ENCODE measurements at regions not wholly inside any gene's neighbourhood (a gene's known extent, or its start where the extent isn't known, plus 50 kb on each side); places are given as distances from the start of the nearest gene placed in this dataset.
"Not testable (repeated sequence)": the region's sequence is repeated elsewhere in the genome, so short reads cannot be mapped to it uniquely, and the experiment has no call there.

GRCh38 chr4:13711233-13711785 lies 83.8 kb upstream of the BOD1L1 start:
- Mint-ChIP-seq H3K4me3 (no peak overlapping the region), H3K9me3 (no peaks in the 10 kb centered on the region), H3K36me3 (ENCODE audit: low read depth) (no peaks in the 10 kb centered on the region), H3K27ac (no peak overlapping the region), H3K27me3 (no peaks in the 10 kb centered on the region), H3K4me1 (ENCODE audit: low read depth) (peaks cover 8% of the 10 kb centered on the region)
- intact Hi-C loops (cut with micrococcal nuclease) = no loop called here

DNA sequence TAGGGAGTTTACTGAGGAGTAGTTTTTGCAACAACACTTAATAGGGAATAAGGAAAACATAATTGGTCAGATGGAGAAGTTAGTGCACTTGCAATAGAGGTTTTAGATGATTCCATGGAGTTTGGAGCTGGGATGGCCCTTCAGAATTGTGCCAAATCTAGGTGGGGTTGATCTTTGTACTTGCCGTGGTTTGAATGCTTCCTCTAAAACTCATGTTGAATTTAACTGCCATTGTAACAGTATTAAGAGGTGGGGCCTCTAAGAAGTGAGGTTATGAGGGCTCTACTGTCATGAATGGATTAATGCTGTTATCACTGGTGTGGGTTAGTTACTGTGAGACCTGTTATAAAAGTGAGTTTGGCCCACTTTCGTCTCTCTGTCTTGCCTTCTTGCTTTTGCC lies 94.4 kb upstream of the BOD1L1 start:
- Mint-ChIP-seq H3K4me1 (ENCODE audit: low read depth) (no peaks in the 10 kb centered on the region), H3K27ac (no peak overlapping the region), H3K36me3 (ENCODE audit: low read depth) (no peaks in the 10 kb centered on the region), H3K27me3 (no peaks in the 10 kb centered on the region), H3K9me3 (no peaks in the 10 kb centered on the region), H3K4me3 (no peak overlapping the region)
- intact Hi-C loops (cut with micrococcal nuclease) = loop anchor here (10.0 kb wide), 1 partner anchor 997 kb away; no protein-coding TSS in a partner anchor

DNA sequence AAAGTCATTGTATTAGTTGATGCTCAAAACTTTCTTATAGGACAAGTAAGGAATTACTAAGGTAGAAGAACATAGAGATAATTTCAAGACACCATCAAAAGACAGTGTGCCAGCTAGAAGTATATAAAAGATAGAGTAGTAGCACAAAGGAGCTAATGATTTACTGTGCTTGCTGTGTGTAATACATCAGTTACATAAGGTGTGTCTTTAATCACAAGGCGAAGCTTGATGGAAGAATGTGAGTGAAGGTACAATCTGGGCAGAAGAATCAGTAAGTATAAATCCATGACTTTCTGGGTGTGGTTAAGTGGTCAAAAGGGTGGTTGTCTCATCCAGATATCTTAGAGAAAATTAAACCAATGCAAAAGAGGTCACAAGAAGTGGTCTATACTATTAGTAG lies 95.1 kb upstream of the BOD1L1 start:
- intact Hi-C loops (cut with micrococcal nuclease) = loop anchor here (10.0 kb wide), 1 partner anchor 998 kb away; no protein-coding TSS in a partner anchor
- Mint-ChIP-seq H3K27me3 (no peaks in the 10 kb centered on the region), H3K4me1 (ENCODE audit: low read depth) (no peaks in the 10 kb centered on the region), H3K36me3 (ENCODE audit: low read depth) (no peaks in the 10 kb centered on the region), H3K27ac (no peak overlapping the region), H3K4me3 (no peak overlapping the region), H3K9me3 (no peaks in the 10 kb centered on the region)

DNA sequence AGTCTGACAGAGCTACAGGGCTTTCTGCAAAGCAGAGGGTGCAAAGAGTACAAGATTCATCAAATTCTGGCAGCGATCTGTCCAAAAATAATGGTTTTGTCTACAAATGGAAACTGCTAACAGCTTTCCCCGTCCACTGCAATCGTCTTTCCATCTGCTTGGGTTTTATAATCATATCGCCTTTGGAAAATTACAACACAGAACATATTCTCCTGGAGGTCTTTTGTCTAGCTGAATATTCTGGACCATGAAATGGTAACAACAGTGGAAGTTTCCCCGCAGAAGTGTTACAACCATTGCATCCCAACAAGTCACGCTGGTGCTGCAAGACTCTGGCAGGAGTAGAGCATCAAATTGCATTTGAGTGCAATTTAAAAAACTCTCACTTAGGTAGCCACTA lies 101.2 kb upstream of the BOD1L1 start:
- intact Hi-C loops (cut with micrococcal nuclease) = loop anchor here (10.0 kb wide), 1 partner anchor 1004 kb away; no protein-coding TSS in a partner anchor
- Mint-ChIP-seq H3K4me1 (ENCODE audit: low read depth) (no peaks in the 10 kb centered on the region), H3K36me3 (ENCODE audit: low read depth) (no peaks in the 10 kb centered on the region), H3K27me3 (no peaks in the 10 kb centered on the region), H3K4me3 (no peak overlapping the region), H3K9me3 (no peaks in the 10 kb centered on the region), H3K27ac (no peak overlapping the region)

DNA sequence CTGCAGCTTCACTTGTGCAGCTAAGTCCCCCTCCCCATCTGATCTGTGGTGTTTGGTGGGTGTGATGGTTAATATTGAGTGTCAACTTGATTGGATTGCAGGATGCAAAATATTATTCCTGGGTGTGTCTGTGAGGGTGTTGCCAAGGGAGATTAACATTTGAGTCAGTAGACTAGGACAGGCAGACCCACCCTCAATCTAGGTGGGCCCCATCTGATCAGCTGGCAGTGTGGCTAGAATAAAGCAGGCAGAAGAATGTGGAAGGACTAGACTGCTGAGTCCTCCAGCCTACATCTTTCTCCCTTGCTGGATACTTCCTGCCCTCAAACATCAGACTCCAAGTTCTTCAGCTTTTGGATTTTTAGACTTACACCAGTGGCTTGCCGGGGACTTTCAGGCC lies 103.5 kb upstream of the BOD1L1 start:
- Mint-ChIP-seq H3K9me3 (no peaks in the 10 kb centered on the region), H3K36me3 (ENCODE audit: low read depth) (no peaks in the 10 kb centered on the region), H3K27ac (no peak overlapping the region), H3K4me3 (no peak overlapping the region), H3K27me3 (no peaks in the 10 kb centered on the region), H3K4me1 (ENCODE audit: low read depth) (no peaks in the 10 kb centered on the region)
- intact Hi-C loops (cut with micrococcal nuclease) = no loop called here

DNA sequence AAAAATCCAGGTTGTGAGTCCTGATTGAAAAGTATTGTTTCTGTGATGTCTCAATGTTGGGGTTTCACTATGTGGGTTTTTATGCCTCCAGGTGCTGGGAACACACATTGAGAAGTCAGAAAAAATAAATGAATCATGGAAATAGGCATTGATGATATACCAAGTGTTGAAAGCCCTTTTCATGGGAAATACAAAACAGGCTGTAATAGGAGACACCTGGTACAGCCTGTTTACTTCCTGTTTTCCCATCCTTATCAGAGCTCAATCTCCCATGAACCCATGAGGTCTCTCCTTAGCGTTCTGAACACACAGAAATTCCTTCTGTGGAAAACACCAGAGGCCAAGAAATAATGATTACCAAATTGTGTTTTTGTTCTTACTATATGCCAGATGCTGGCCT lies 106.3 kb upstream of the BOD1L1 start:
- Mint-ChIP-seq H3K36me3 (ENCODE audit: low read depth) (no peaks in the 10 kb centered on the region), H3K4me3 (no peak overlapping the region), H3K27ac (no peak overlapping the region), H3K4me1 (ENCODE audit: low read depth) (no peaks in the 10 kb centered on the region), H3K27me3 (no peaks in the 10 kb centered on the region), H3K9me3 (no peaks in the 10 kb centered on the region)
- intact Hi-C loops (cut with micrococcal nuclease) = no loop called here

DNA sequence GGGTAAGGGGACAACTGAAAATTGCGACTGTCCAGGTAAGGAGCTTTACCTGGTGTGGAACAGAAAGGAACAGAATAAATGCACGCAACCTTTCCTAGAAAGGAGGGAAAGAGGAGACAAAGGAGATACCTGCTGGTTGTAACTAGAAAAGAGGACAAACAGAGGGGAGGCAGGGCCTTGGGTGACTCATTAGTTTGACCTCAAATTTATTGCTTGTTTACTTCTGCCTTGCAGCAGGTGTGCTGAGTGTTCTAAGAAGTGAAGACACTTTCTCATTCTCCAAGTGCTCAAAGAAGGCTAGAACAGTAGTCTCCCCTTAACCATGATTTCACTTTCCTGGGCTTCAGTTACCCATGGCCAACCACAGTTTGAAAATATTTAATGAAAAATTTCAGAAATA lies 123.1 kb upstream of the BOD1L1 start:
- intact Hi-C loops (cut with micrococcal nuclease) = no loop called here
- H3K27ac Mint-ChIP-seq = no peak overlapping the region
- no peaks in the 10 kb centered on the region for H3K4me1 Mint-ChIP-seq (ENCODE audit: low read depth)
- H3K9me3 Mint-ChIP-seq = peaks cover 20% of the 10 kb centered on the region
- H3K4me3 Mint-ChIP-seq = no peak overlapping the region
- H3K27me3 Mint-ChIP-seq = no peaks in the 10 kb centered on the region
- H3K36me3 Mint-ChIP-seq (ENCODE audit: low read depth) = no peaks in the 10 kb centered on the region

DNA sequence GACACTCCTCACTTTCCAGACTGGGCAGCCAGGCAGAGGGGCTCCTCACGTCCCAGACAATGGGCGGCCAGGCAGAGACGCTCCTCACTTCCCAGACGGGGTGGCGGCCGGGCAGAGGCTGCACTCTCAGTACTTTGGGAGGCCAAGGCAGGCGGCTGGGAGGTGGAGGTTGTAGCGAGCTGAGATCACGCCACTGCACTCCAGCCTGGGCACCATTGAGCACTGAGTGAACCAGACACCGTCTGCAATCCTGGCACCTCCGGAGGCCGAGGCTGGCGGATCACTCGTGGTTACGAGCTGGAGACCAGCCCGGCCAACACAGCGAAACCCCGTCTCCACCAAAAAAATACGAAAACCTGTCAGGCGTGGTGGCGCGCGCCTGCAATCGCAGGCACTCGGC lies 134.1 kb upstream of the BOD1L1 start:
- H3K27ac Mint-ChIP-seq; H3K27me3 Mint-ChIP-seq; H3K4me3 Mint-ChIP-seq; intact Hi-C loops (cut with micrococcal nuclease); H3K36me3 Mint-ChIP-seq (ENCODE audit: low read depth); H3K4me1 Mint-ChIP-seq (ENCODE audit: low read depth): not testable (repeated sequence)
- peaks cover 61% of the 10 kb centered on the region for H3K9me3 Mint-ChIP-seq

- Mint-ChIP-seq H3K9me3 (peaks cover 56% of the 10 kb centered on the region), H3K36me3 (ENCODE audit: low read depth) (no peaks in the 10 kb centered on the region), H3K27me3 (no peaks in the 10 kb centered on the region), H3K27ac (no peak overlapping the region), H3K4me3 (no peak overlapping the region), H3K4me1 (ENCODE audit: low read depth) (no peaks in the 10 kb centered on the region)
- intact Hi-C loops (cut with micrococcal nuclease) = no loop called here
These were observed 134.6 kb upstream of the BOD1L1 start for GRCh38 chr4:13762130-13762529.

DNA sequence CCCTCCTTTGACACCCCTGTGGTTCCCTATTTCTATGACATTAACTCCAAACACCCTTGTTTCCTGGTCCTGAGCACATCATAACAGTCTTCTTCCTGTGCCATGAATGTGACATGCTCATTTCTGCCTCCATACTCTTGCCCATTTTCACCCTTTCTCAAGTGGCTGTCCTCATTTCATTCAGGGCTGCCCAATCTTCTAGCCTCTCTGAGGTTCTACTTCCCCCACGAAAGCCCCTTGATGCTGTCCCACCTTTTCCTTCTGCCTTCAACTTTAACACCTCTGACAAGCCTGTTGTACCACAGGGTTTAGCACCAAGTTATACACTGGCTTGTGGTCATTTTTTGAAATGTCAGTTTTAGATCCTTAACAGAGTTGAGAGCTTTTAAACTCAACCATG lies 136.2 kb upstream of the BOD1L1 start:
- intact Hi-C loops (cut with micrococcal nuclease) = no loop called here
- no peaks in the 10 kb centered on the region for H3K27me3 Mint-ChIP-seq
- H3K4me3 Mint-ChIP-seq = no peak overlapping the region
- H3K36me3 Mint-ChIP-seq (ENCODE audit: low read depth) = no peaks in the 10 kb centered on the region
- no peaks in the 10 kb centered on the region for H3K4me1 Mint-ChIP-seq (ENCODE audit: low read depth)
- no peak overlapping the region for H3K27ac Mint-ChIP-seq
- peaks cover 40% of the 10 kb centered on the region for H3K9me3 Mint-ChIP-seq

- Mint-ChIP-seq H3K27ac (no peak overlapping the region), H3K27me3 (no peaks in the 10 kb centered on the region), H3K4me3 (no peak overlapping the region), H3K4me1 (ENCODE audit: low read depth) (no peaks in the 10 kb centered on the region), H3K36me3 (ENCODE audit: low read depth) (no peaks in the 10 kb centered on the region), H3K9me3 (peaks cover 34% of the 10 kb centered on the region)
- intact Hi-C loops (cut with micrococcal nuclease) = no loop called here
These were observed 138.0 kb upstream of the BOD1L1 start for GRCh38 chr4:13765539-13765938.

DNA sequence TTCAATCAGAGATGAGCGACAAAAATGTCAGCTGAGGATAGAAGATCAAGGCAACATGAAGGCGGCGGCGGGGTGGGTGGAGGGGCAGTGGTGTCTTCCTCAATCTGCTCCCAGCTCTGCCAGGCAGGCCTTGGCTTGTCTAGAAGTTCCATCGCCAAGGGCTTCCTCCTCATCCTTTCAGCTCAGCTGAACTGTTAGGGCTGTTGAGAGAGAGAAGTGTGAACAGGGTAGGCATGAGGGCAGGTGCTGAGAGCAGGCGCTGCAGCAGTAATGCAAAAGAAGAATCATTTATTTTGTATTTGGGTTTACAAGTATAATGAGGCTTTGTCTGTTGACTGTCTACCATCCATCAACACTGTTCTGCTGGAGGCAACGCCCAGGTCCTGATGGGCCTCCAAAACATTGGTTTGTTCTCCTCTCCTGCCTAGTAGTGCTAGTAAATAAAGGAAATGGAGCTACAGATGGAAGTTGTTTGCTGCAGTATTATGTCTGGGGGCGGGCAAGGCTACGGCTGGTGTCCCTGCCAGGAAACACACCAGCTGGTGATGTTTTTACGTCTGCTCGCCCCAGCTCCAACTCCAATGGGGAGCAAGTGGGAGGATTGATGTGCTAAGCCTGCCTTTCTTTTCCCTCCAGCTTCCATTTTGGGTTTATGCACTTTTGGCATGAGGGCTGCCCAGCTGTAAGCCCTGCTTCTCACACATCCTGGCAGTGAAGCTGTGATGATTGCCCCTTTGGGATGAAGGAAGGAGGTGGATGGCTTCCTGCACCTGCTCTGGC lies 139.4 kb upstream of the BOD1L1 start:
- Mint-ChIP-seq H3K27ac (no peak overlapping the region), H3K27me3 (no peaks in the 10 kb centered on the region), H3K9me3 (peaks cover 48% of the 10 kb centered on the region), H3K4me3 (no peak overlapping the region), H3K4me1 (ENCODE audit: low read depth) (no peaks in the 10 kb centered on the region), H3K36me3 (ENCODE audit: low read depth) (no peaks in the 10 kb centered on the region)
- intact Hi-C loops (cut with micrococcal nuclease) = no loop called here

DNA sequence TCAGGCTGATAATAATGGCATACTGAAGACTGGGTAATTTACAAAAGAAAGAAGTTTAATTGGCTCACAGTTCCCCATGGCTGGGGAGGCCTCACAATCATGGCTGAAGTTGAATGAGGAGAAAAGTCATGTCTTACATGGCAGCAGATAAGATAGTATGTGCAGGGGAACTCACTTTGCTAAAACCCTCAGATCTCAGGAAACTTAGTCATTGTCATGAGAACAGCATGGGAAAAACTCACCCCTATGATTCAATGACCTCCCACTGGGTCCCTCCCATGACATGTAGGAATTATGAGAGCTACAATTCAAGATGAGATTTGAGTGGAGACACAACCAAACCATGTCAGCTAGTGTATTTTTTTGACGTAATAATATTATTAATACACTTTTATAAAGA lies 149.8 kb upstream of the BOD1L1 start:
- no peak overlapping the region for H3K4me3 Mint-ChIP-seq
- H3K4me1 Mint-ChIP-seq (ENCODE audit: low read depth) = no peaks in the 10 kb centered on the region
- H3K27ac Mint-ChIP-seq = no peak overlapping the region
- no peaks in the 10 kb centered on the region for H3K36me3 Mint-ChIP-seq (ENCODE audit: low read depth)
- H3K9me3 Mint-ChIP-seq = peaks cover 75% of the 10 kb centered on the region
- no peaks in the 10 kb centered on the region for H3K27me3 Mint-ChIP-seq
- intact Hi-C loops (cut with micrococcal nuclease) = no loop called here

- Mint-ChIP-seq H3K4me3 (no peak overlapping the region), H3K27ac (no peak overlapping the region), H3K27me3 (no peaks in the 10 kb centered on the region), H3K9me3 (peaks cover 66% of the 10 kb centered on the region), H3K4me1 (ENCODE audit: low read depth) (no peaks in the 10 kb centered on the region), H3K36me3 (ENCODE audit: low read depth) (no peaks in the 10 kb centered on the region)
- intact Hi-C loops (cut with micrococcal nuclease) = no loop called here
These were observed 150.8 kb upstream of the BOD1L1 start for GRCh38 chr4:13778367-13778766.

- Mint-ChIP-seq H3K9me3 (peaks cover 33% of the 10 kb centered on the region), H3K27ac (no peak overlapping the region), H3K36me3 (ENCODE audit: low read depth) (no peaks in the 10 kb centered on the region), H3K4me1 (ENCODE audit: low read depth) (no peaks in the 10 kb centered on the region), H3K4me3 (no peak overlapping the region), H3K27me3 (no peaks in the 10 kb centered on the region)
- intact Hi-C loops (cut with micrococcal nuclease) = no loop called here
These were observed 154.7 kb upstream of the BOD1L1 start for GRCh38 chr4:13782231-13782630.

All from dendritic cell treated with granulocyte-macrophage colony-stimulating factor and Interleukin-4, amounts not matched to agents 40 ng/mL and 50 ng/mL, for 4 days (primary cell).